GM23338 (cell line): ENCODE measurements at regions not wholly inside any gene's neighbourhood (a gene's known extent, or its start where the extent isn't known, plus 50 kb on each side); places are given as distances from the start of the nearest gene placed in this dataset.

ENCODE experiments used
- ATAC-seq: fragments of 200-7000 bp; cut with Tn5 transposase; 3 replicates; pipeline ENCODE4 v1.9.1; 2020
- DNase-seq: peaks from one replicate; pipeline ENCODE4 v3.0.0-alpha.2; 2015; ENCODE audit warnings: low spot score
- H2AFZ ChIP-seq: fragments of 200-600 bp; sonication (generic); 2 replicates; pipeline ENCODE4 v1.8.0; 2016; ENCODE audit warnings: antibody characterized with exemption, mild to moderate bottlenecking, moderate library complexity
- H3F3A ChIP-seq: fragments of 200-600 bp; sonication (generic); replicated peaks from 2 replicates; pipeline ENCODE4 v1.8.0; 2017; ENCODE audit warnings: antibody characterized with exemption, mixed run types, low read depth
- H3K27ac ChIP-seq: fragments of 200-600 bp; sonication (generic); 2 replicates; pipeline ENCODE4 v1.6.1; 2016; ENCODE audit warnings: low read depth
- H3K27me3 ChIP-seq: fragments of 200-600 bp; sonication (generic); 2 replicates; pipeline ENCODE4 v1.8.0; 2016; ENCODE audit warnings: mild to moderate bottlenecking, mixed run types, moderate library complexity; ENCODE audit not compliant: insufficient read depth
- H3K36me3 ChIP-seq: fragments of 200-600 bp; sonication (generic); 2 replicates; pipeline ENCODE4 v1.8.0; 2016; ENCODE audit warnings: mild to moderate bottlenecking; ENCODE audit not compliant: insufficient read depth
- H3K4me1 ChIP-seq: fragments of 200-600 bp; sonication (generic); 2 replicates; pipeline ENCODE4 v1.8.0; 2016; ENCODE audit warnings: mild to moderate bottlenecking, moderate library complexity; ENCODE audit not compliant: insufficient read depth
- H3K4me2 ChIP-seq: fragments of 200-600 bp; sonication (generic); 2 replicates; pipeline ENCODE4 v1.7.1; 2017; ENCODE audit warnings: mixed run types
- H3K4me3 ChIP-seq: fragments of 200-600 bp; sonication (generic); 2 replicates; pipeline ENCODE4 v1.6.1; 2016; ENCODE audit warnings: mixed run types
- H3K79me2 ChIP-seq: fragments of 200-600 bp; sonication (generic); replicated peaks from 2 replicates; pipeline ENCODE4 v1.8.0; 2017; ENCODE audit warnings: mild to moderate bottlenecking; ENCODE audit not compliant: insufficient read depth
- H3K9me2 ChIP-seq: fragments of 200-600 bp; sonication (generic); 2 replicates; pipeline ENCODE4 v1.8.0; 2017; ENCODE audit not compliant: insufficient read depth
- H4K20me1 ChIP-seq: fragments of 200-600 bp; sonication (generic); replicated peaks from 2 replicates; pipeline ENCODE4 v1.8.0; 2017; ENCODE audit warnings: mild to moderate bottlenecking; ENCODE audit not compliant: insufficient read depth
- H3K27ac Mint-ChIP-seq: 2 replicates; pipeline ENCODE4 v1.8.0; 2020; ENCODE audit warnings: inconsistent platforms, mild to moderate bottlenecking, moderate library complexity, mixed read lengths
- H3K27me3 Mint-ChIP-seq: 3 replicates; pipeline ENCODE4 v1.8.0; 2022; ENCODE audit warnings: low read depth, mild to moderate bottlenecking, moderate library complexity, mixed read lengths, inconsistent platforms; ENCODE audit not compliant: insufficient read depth, poor library complexity
- H3K36me3 Mint-ChIP-seq: 3 replicates; pipeline ENCODE4 v1.8.0; 2021; ENCODE audit warnings: low read depth, mild to moderate bottlenecking, inconsistent platforms, moderate library complexity, mixed read lengths
- H3K4me1 Mint-ChIP-seq: 3 replicates; pipeline ENCODE4 v1.8.0; 2020; ENCODE audit warnings: mild to moderate bottlenecking, inconsistent platforms, mixed read lengths
- H3K4me3 Mint-ChIP-seq: 3 replicates; pipeline ENCODE4 v1.8.0; 2021; ENCODE audit warnings: moderate library complexity, mild to moderate bottlenecking, inconsistent platforms, mixed read lengths
- H3K9me3 Mint-ChIP-seq: 3 replicates; pipeline ENCODE4 v1.8.0; 2020; ENCODE audit warnings: moderate library complexity, mild to moderate bottlenecking, inconsistent platforms, mixed read lengths
- CREB1 ChIP-seq: fragments of 250-450 bp; sonication (Bioruptor Pico); IDR thresholded peaks from 2 replicates; pipeline ENCODE4 v1.5.0; 2020; ENCODE audit warnings: low read depth, mild to moderate bottlenecking, moderate library complexity
- EZH2 ChIP-seq: fragments of 200-600 bp; sonication (generic); IDR thresholded peaks from one replicate; pipeline ENCODE4 v1.8.0; 2017; ENCODE audit warnings: antibody characterized with exemption, mild to moderate bottlenecking, low read depth; ENCODE audit not compliant: unreplicated experiment
- EZH2phosphoT487 ChIP-seq: fragments of 200-600 bp; sonication (generic); IDR thresholded peaks from one replicate; pipeline ENCODE4 v1.8.1; 2018; ENCODE audit warnings: antibody characterized with exemption; ENCODE audit not compliant: unreplicated experiment
- JUNB ChIP-seq: IDR thresholded peaks from one replicate; pipeline ENCODE4 v1.6.1; 2016; ENCODE audit warnings: antibody characterized with exemption; ENCODE audit not compliant: unreplicated experiment
- NANOG ChIP-seq: IDR thresholded peaks from 2 replicates; pipeline ENCODE4 v1.6.1; 2016; ENCODE audit warnings: antibody characterized with exemption, borderline replicate concordance
- POLR2AphosphoS5 ChIP-seq: IDR thresholded peaks from 2 replicates; pipeline ENCODE4 v1.6.1; 2016; ENCODE audit warnings: antibody characterized with exemption, low read depth
- STAT1 ChIP-seq: IDR thresholded peaks from one replicate; pipeline ENCODE4 v1.6.1; 2016; ENCODE audit warnings: antibody characterized with exemption; ENCODE audit not compliant: unreplicated experiment
- ZNF114 ChIP-seq: fragments of 250-450 bp; sonication (Bioruptor Pico); IDR thresholded peaks from 2 replicates; pipeline ENCODE4 v1.5.0; 2020; ENCODE audit warnings: mild to moderate bottlenecking, moderate library complexity
- ZNF331 ChIP-seq: fragments of 250-450 bp; sonication (Bioruptor Pico); IDR thresholded peaks from 2 replicates; pipeline ENCODE4 v1.5.0; 2020; ENCODE audit warnings: low read depth, mild to moderate bottlenecking, moderate library complexity
- TF ChIP-seq, protein P1 (sequence below): fragments of 250-450 bp; sonication (Bioruptor Pico); IDR thresholded peaks from 2 replicates; pipeline ENCODE4 v1.5.0; 2020; ENCODE audit warnings: mild to moderate bottlenecking, moderate library complexity
- TF ChIP-seq, protein P2 (sequence below): IDR thresholded peaks from one replicate; pipeline ENCODE4 v1.6.1; 2018; ENCODE audit warnings: antibody characterized with exemption; ENCODE audit not compliant: unreplicated experiment
- TF ChIP-seq, protein P3 (sequence below): IDR thresholded peaks from 2 replicates; pipeline ENCODE4 v1.6.1; 2016; ENCODE audit warnings: antibody characterized with exemption
- TF ChIP-seq, protein P4 (sequence below), 2 experiments: fragments of 200-600 bp in 1 of 2; sonication (generic) in 1 of 2; conservative IDR thresholded peaks; 2 replicates each; pipeline versions ENCODE4 v1.5.1 to v1.6.1; 2016 to 2017; ENCODE audit warnings: antibody characterized with exemption in 2 of 2, low read depth in 2 of 2, mild to moderate bottlenecking in 2 of 2, moderate library complexity in 1 of 2

DNA sequence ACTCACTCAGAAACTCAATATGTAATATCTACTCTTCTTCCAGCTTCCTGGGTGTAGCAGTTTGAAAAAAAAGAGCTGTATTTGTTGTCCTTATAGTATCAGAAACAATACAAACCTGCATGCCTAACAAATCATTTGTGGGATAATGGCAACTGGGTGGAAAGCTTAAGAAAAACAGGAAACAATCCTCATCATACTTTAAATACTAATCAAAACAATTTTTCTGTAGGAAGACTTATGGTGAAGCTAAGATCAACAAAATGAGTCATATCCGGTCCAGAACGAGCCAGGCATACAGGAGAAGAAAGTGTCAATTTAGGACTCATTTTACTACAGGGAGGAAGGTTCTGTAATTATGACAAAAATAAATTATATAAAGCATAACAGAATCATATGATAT is 181.8 kb upstream of the ADGRL4 start:
- no peaks in the 10 kb centered on the region for H4K20me1 ChIP-seq
- TF ChIP-seq EZH2phosphoT487 (no peak), ZNF114 (CRISPR knock-in tag) (no peak), POLR2AphosphoS5 (no peak), STAT1 (no peak), CREB1 (CRISPR knock-in tag) (no peak), EZH2 (no peak), JUNB (no peak), NANOG (no peak), ZNF331 (no peak)
- TF ChIP-seq, protein P1, sequence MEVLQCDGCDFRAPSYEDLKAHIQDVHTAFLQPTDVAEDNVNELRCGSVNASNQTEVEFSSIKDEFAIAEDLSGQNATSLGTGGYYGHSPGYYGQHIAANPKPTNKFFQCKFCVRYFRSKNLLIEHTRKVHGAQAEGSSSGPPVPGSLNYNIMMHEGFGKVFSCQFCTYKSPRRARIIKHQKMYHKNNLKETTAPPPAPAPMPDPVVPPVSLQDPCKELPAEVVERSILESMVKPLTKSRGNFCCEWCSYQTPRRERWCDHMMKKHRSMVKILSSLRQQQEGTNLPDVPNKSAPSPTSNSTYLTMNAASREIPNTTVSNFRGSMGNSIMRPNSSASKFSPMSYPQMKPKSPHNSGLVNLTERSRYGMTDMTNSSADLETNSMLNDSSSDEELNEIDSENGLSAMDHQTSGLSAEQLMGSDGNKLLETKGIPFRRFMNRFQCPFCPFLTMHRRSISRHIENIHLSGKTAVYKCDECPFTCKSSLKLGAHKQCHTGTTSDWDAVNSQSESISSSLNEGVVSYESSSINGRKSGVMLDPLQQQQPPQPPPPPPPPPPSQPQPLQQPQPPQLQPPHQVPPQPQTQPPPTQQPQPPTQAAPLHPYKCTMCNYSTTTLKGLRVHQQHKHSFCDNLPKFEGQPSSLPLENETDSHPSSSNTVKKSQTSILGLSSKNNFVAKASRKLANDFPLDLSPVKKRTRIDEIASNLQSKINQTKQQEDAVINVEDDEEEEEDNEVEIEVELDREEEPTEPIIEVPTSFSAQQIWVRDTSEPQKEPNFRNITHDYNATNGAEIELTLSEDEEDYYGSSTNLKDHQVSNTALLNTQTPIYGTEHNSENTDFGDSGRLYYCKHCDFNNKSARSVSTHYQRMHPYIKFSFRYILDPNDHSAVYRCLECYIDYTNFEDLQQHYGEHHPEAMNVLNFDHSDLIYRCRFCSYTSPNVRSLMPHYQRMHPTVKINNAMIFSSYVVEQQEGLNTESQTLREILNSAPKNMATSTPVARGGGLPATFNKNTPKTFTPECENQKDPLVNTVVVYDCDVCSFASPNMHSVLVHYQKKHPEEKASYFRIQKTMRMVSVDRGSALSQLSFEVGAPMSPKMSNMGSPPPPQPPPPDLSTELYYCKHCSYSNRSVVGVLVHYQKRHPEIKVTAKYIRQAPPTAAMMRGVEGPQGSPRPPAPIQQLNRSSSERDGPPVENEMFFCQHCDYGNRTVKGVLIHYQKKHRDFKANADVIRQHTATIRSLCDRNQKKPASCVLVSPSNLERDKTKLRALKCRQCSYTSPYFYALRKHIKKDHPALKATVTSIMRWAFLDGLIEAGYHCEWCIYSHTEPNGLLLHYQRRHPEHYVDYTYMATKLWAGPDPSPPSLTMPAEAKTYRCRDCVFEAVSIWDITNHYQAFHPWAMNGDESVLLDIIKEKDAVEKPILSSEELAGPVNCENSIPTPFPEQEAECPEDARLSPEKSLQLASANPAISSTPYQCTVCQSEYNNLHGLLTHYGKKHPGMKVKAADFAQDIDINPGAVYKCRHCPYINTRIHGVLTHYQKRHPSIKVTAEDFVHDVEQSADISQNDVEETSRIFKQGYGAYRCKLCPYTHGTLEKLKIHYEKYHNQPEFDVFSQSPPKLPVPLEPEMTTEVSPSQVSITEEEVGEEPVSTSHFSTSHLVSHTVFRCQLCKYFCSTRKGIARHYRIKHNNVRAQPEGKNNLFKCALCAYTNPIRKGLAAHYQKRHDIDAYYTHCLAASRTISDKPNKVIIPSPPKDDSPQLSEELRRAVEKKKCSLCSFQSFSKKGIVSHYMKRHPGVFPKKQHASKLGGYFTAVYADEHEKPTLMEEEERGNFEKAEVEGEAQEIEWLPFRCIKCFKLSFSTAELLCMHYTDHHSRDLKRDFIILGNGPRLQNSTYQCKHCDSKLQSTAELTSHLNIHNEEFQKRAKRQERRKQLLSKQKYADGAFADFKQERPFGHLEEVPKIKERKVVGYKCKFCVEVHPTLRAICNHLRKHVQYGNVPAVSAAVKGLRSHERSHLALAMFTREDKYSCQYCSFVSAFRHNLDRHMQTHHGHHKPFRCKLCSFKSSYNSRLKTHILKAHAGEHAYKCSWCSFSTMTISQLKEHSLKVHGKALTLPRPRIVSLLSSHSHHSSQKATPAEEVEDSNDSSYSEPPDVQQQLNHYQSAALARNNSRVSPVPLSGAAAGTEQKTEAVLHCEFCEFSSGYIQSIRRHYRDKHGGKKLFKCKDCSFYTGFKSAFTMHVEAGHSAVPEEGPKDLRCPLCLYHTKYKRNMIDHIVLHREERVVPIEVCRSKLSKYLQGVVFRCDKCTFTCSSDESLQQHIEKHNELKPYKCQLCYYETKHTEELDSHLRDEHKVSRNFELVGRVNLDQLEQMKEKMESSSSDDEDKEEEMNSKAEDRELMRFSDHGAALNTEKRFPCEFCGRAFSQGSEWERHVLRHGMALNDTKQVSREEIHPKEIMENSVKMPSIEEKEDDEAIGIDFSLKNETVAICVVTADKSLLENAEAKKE (CRISPR knock-in tag): no peak
- TF ChIP-seq, protein P2, sequence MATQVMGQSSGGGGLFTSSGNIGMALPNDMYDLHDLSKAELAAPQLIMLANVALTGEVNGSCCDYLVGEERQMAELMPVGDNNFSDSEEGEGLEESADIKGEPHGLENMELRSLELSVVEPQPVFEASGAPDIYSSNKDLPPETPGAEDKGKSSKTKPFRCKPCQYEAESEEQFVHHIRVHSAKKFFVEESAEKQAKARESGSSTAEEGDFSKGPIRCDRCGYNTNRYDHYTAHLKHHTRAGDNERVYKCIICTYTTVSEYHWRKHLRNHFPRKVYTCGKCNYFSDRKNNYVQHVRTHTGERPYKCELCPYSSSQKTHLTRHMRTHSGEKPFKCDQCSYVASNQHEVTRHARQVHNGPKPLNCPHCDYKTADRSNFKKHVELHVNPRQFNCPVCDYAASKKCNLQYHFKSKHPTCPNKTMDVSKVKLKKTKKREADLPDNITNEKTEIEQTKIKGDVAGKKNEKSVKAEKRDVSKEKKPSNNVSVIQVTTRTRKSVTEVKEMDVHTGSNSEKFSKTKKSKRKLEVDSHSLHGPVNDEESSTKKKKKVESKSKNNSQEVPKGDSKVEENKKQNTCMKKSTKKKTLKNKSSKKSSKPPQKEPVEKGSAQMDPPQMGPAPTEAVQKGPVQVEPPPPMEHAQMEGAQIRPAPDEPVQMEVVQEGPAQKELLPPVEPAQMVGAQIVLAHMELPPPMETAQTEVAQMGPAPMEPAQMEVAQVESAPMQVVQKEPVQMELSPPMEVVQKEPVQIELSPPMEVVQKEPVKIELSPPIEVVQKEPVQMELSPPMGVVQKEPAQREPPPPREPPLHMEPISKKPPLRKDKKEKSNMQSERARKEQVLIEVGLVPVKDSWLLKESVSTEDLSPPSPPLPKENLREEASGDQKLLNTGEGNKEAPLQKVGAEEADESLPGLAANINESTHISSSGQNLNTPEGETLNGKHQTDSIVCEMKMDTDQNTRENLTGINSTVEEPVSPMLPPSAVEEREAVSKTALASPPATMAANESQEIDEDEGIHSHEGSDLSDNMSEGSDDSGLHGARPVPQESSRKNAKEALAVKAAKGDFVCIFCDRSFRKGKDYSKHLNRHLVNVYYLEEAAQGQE: no peak
- TF ChIP-seq, protein P3, sequence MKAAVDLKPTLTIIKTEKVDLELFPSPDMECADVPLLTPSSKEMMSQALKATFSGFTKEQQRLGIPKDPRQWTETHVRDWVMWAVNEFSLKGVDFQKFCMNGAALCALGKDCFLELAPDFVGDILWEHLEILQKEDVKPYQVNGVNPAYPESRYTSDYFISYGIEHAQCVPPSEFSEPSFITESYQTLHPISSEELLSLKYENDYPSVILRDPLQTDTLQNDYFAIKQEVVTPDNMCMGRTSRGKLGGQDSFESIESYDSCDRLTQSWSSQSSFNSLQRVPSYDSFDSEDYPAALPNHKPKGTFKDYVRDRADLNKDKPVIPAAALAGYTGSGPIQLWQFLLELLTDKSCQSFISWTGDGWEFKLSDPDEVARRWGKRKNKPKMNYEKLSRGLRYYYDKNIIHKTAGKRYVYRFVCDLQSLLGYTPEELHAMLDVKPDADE: no peak
- TF ChIP-seq, protein P4, sequence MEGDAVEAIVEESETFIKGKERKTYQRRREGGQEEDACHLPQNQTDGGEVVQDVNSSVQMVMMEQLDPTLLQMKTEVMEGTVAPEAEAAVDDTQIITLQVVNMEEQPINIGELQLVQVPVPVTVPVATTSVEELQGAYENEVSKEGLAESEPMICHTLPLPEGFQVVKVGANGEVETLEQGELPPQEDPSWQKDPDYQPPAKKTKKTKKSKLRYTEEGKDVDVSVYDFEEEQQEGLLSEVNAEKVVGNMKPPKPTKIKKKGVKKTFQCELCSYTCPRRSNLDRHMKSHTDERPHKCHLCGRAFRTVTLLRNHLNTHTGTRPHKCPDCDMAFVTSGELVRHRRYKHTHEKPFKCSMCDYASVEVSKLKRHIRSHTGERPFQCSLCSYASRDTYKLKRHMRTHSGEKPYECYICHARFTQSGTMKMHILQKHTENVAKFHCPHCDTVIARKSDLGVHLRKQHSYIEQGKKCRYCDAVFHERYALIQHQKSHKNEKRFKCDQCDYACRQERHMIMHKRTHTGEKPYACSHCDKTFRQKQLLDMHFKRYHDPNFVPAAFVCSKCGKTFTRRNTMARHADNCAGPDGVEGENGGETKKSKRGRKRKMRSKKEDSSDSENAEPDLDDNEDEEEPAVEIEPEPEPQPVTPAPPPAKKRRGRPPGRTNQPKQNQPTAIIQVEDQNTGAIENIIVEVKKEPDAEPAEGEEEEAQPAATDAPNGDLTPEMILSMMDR (conservative IDR thresholded peaks at IDR 0.05; ENCODE audit: low read depth in 2 of 2): no peak
- no peaks in the 10 kb centered on the region for H3K4me1 ChIP-seq
- no peak overlapping the region for H3K4me3 ChIP-seq
- no peaks in the 10 kb centered on the region for H3K79me2 ChIP-seq
- Mint-ChIP-seq H3K27ac (no peak overlapping the region), H3K9me3 (no peaks in the 10 kb centered on the region), H3K27me3 (no peaks in the 10 kb centered on the region), H3K36me3 (no peaks in the 10 kb centered on the region), H3K4me1 (peaks cover 7% of the 10 kb centered on the region), H3K4me3 (no peak overlapping the region)
- no peaks in the 10 kb centered on the region for H3K27me3 ChIP-seq
- no peak for ATAC-seq
- H3K36me3 ChIP-seq: no peaks in the 10 kb centered on the region
- H3F3A ChIP-seq: no peaks in the 10 kb centered on the region
- DNase-seq: no peak
- H2AFZ ChIP-seq: no peak overlapping the region
- H3K27ac ChIP-seq: no peak overlapping the region
- H3K4me2 ChIP-seq: no peak overlapping the region
- H3K9me2 ChIP-seq: no peaks in the 10 kb centered on the region
